Left lobe of liver (tissue), 2 donors: ENCODE measurements at regions not wholly inside any gene's neighbourhood (a gene's known extent, or its start where the extent isn't known, plus 50 kb on each side); places are given as distances from the start of the nearest gene placed in this dataset.
A peak's percentile ranks its signal among the peaks of the same experiment; 100 is the strongest.

ENCODE experiments used
- ATAC-seq: fragments of 200-7000 bp; cut with Tn5 transposase; one replicate; pipeline ENCODE4 v1.9.1; 2020; ENCODE audit warnings: mild to moderate bottlenecking, moderate library complexity
- DNase-seq: peaks from one replicate; pipeline ENCODE4 v3.0.0-alpha.2; 2020; ENCODE audit warnings: low spot score
- donor health status: DM: no; HTN: no; CAD: no; lungs with moderate emphysema.
- donor health status: DM: no; HTN: yes; CAD: no.

DNA sequence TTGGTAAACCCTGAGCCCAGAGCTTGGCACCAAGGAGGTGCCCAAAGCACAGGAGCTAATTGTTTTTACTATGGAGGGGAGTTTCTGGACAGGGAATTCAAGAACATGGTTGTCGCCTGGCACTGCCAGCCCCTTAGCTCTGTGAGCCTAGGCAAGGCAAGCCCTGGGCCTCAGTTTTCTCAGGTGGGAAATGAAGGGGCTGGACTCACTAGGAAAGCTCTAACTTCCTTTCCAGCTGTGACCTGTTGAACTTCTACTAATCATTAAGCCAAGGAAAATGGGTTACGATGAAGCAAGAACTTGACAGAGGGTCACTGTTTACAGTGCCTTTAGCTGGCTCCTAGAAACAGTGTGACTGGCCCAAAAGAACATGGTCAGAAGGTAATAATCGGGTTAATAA lies 277.2 kb downstream of the SHQ1 start:
- ATAC-seq, result peak; percentile 63
- DNase-seq, result no peak

DNA sequence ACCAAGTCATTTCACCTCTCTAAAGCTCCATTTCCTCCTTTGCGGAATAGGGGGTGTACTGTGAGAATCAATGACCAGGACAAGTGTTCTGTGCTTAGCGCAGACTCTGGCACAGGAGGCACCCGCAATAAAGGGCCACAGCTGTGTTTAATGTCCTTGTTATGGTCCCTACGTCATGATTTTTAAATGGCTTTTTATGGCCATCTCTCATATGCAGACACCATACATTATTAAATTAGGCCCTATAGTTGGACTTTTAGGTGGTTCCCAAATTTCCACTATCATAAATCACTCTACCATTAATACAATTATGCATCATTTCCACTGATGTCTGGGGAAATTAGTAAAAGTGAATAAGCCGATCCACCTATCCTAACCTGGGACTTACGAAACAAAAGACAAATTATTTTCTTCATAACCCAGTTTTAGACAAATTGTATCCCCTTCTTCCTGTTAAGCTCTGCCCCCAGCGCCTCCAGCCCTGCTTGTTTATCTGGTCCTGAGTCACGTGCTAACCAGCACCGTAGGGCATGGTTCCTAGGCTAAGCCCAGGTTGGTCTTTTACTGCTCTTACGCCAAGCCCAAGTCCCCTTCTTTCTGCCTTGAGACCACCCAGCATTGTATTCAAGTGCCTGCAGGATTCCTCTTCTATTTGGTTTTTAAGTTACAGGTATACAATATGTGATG lies 278.3 kb downstream of the SHQ1 start:
- no peak for DNase-seq
- no peak for ATAC-seq

DNA sequence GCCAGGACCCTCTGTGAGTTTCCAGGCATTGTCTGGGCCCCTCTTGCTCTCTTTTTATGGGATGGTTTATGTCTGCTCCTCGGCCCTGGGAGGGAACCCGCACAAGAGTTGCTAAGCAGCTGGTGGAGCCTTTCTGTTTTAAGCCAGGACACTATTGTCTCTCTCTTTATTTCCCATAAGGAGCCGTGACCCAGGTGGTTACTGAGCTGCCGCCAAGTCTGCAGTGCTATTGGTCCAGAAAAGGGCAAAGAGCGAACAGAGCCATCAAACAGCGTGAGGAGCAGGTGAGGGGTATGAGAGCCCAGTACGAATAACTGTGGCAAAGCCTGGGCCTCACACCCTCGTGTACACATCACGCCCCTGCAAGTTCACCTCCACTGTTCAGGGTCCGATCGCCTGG lies 280.2 kb downstream of the SHQ1 start:
- peak; percentile 79 for DNase-seq
- ATAC-seq, result peak; percentile 77

DNA sequence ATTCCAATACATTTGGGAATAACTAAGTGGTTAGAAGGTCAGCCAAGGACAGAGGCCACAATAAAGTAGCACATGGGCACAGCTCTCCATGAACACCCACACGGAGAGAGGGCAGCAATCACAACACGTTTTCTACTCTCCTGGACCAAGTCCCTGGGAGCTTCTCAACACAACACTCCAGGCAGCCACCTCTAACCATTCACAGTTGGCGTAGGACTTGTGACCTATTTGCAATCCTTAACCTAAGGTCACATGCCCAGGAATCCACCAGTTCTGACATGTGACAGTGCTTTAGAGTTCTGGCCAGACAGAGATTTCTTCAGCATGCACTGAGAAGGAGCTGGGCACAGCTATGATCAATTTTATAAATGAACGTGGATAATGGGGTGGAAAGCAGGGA lies 280.8 kb downstream of the SHQ1 start:
- ATAC-seq, result peak; percentile 83
- DNase-seq, result peak; percentile 83

DNA sequence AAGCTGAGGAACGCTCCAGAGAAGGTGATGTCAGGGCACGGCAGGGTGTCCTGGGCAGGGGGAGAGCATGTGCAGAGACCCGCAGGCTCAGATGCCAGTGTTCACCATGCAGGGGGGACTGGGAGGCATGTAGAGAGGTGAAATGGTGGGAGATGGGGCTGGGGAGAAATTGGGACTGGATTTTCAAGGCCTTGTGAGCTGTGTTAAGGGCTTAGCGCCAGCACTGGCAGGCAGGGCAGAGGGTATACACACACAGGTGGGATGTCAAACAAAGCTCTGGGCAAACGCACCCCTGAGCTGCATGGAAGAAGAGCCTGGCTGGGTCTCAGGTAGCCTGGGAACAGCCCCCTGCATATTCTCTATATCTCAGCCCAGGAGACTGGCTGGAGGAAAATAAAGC lies 282.7 kb downstream of the SHQ1 start:
- DNase-seq, result no peak
- no peak for ATAC-seq

DNA sequence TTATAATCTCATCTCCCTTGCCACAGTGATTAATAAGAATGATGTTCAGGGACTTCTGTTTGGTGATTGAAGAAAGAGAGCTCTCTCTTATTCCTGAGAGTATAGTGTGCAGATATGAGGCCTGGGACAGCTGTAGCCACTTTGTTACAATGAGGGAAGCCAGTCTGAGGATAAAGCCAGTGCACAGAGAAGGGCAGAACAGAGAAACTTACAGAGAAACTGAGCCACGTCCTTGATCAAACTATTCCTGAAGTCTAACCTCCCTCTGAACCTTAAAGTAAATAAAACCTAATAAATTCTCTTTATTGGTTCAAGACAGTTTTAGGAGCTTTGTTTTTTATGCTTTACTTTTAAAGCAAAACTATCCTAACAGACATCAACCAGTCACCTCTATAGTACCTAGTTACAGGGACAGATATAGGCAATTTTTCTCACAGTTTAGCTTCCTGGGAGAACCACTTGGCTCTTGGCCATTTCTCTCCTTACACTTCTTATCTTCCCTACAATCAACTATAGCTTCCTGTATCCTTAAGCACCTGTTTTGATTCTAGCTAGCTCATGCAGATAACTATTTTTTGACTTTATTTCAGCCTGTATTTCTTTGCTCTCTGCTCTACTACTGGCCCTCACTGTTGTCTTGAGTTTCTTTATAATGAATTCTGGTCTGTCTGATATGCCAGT lies 284.4 kb downstream of the SHQ1 start:
- ATAC-seq, result no peak

DNA sequence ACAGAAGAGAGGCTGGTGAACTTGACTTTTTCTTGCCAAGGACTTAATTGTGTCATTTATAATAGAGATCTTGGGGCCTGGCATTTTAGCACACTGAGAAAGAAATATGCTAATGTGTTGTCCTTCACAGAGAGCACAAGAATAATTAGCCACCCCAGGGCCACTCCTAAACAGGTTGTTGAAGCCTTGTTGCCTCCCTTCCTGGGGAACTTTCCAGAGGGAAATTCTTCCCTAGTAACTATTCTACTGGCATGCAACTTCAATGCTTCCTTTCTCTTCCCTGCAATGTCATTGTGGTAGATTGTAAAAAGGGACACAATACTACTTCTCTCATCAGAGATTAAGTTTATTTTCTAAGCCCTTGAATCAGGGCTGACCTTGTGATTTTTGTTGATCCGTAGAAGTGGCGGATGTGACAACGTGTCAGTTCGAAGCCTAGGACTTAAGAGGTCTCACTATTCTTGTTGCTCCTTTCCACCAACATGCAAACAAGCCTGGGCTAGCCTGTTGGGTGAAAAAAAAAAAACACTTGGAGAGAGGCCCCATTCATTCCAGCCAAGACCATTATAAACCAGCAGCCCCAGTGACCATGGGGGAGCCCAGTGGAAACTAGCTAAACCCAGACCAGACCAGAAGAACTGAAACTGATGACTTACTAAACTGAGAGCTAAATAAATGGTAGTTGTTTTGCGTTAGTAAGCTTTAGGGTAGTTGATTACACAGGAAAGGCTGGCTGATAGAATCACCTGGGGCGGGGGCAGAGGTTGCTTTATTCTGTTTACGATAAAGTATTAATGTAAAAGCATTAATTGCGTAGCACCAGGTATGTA lies 287.2 kb downstream of the SHQ1 start:
- DNase-seq (no peak), ATAC-seq (no peak)

More for the DNA sequence above, 284.4 kb downstream of the SHQ1 start:
- DNase-seq, result no peak

DNA sequence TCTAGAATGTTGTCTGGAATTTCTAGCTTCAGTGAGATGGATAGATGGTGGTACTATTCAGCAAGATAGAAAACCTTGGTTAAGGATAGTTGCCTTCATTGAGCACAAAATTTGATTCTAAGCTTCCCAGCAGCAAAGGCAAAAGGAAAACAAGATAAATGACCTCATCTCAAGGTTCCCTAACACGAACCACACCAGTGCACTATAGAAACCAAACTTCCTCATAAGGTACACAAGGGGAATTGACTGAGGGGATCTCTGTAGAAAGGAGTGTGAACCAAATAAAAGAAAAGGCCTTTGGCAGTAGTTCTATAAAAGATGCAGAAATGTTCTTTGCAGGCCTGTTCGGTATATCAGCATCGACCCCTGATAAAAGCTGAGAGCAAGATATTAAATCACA lies 288.9 kb downstream of the SHQ1 start:
- DNase-seq (no peak), ATAC-seq (no peak)

DNA sequence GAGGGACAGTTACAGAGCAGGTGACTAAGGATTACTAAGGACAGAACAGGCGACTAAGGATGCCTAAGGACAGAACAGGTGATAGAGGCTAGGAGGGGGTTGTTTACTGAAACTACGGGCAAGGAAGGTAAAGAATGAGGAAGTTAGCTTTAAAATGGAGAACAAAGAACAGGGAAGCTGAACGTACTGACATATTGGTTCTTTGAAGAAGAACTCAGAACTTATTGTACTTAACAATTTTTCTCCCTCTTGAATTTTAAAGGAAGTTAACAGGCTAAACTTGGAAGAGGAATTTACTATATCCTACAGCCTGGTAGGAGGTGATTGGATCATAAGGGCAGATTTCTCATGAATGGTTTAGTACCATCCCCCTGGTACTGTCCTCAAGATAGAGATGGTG lies 290.2 kb downstream of the SHQ1 start:
- DNase-seq, result no peak
- no peak for ATAC-seq

DNA sequence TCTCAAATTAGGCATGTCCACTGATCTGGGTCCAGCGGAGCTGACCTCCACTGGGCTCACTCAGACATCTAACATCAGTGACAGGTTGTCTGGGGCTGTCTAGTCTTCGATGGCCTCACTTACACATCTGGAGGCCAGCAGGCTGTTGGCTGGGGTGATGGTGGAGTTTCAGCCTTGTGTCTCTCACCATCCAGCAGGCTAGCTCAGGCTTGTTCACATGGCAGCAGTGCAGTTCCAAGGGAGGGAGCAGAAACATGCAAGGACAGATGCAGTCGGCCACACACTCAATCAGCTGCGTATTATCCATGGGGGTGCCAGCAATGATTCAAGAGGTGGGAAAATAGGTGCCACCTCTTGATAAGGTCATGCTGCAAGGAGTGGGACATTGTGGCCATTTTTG lies 292.5 kb downstream of the SHQ1 start:
- DNase-seq, result no peak
- no peak for ATAC-seq

DNA sequence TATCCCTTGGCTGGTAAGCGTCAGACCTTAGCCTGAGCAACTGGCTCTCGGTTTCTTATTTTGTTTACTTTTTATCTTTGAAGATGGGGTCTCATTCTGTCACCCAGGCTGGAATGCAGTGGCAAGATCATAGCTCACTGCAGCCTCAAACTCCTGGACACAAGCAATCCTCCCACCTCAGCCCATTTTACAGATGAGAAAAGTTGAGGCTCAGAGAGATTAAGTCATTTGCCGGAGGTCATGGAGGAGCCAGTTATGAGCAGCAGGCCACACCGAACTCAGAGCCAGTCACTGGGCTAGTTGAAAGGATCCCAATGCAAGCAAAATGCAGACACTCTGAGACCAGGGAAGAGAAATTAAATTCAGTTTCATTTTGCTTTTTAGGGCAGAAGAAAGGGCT lies 293.6 kb downstream of the SHQ1 start:
- ATAC-seq (no peak), DNase-seq (no peak)

DNA sequence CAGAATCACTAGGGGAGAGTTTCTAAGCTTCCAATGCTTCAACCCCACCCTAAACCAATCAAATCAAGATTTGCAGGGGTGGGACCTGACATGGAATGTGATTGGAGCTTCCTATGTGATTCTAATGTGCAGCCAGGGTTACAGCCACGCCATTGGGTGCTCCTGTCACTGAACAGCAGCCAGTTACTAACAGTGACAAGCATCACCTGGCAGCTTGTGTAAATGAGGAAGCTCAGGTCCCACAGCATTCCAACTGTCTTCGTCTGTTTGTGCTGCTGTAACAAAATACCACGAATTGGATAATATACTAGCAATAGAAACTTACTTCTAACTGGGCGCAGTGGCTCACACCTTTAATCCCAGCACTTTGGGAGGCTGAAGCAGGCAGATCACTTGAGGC lies 294.9 kb downstream of the SHQ1 start:
- no peak for ATAC-seq
- DNase-seq, result no peak

DNA sequence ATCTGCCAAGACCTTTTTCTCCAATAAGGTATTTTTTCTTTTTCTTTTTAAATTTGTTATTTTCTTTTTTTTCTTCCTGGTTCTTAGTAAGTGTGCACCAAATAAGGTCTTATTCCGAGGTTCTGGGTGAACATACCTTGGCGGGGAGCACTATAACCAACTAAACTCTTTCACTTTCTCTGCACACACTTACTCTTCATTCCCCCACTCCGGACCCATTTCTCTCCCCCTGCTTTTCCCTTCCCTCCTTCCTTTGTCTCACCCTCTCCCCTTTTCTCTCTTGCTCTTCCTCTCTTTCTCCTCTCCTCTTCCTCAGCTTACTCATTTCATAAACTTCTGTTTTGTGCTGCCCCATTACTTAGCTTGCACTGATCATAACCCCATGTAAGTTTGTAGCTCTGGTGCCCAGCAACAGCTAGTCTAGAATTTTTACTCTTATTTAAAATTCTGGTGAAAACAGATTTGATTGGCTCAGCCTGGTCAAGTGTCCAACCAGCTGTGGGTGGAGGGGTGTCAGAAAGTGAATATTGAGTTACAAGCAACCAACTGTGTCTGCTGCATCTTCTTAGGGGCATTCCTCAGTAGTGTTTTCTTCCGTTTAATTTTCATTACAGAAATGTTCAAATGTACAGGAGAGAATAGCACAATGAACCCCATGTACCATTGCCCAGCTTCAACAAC lies 297.5 kb downstream of the SHQ1 start:
- no peak for DNase-seq
- ATAC-seq, result no peak

DNA sequence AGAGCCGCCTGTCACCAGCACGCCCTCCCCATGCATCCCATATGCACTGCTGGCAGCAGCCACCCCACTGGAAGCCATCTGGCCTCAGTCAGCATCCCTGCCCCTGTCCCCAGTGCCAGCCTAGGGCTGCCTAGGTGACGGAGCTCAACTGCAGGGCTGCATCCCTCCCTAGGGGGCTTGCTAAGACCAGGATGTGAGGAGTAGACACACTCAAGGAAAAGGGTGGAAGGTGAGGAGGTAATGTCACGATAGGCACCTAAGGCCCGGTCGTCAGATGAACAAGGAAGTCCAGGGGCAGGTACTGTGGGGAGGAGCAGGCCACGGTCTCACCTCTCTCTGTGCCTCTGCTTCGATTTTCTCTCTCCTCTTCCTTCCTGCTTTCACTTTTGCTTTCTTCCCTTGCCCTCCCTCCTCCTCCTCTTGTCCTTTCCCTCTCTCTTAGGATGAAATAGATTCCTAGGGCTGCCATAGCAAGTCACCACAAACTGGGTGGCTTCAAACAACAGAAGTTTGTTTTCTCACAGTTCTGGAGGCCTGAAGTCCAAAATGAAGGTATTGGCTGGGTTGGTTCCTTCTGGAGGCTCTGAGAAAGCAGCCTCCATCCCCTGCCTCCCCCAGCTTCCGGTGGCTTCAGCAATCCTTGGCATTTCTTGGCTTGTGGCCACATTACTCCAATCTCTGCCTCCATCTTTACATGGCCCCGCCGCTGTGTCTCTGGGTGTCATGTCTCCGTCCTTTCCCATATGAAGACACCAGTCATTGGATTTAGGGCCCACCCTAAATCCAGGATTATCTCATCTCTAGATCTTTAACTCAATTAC lies 298.3 kb downstream of the SHQ1 start:
- DNase-seq (no peak), ATAC-seq (peak; percentile 62)

DNA sequence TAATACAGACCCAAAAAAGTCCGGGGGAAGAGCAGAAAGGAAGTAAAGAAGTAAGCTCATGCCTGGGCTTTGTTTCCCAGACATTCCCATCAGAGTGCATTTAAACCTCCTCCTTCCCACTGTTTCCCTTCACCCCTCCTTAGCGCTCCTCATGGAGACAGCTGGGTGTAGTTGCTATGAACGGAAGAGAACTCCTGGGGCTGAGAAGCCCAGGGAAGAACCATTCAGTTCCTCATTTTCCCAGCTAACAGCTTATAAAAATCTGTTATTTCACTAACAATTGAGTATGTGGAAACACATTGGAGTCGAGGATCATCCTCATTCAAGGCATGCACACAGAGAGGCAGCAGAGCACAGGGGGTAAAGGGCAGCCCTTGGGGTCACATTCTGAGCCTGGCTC lies 299.3 kb downstream of the SHQ1 start:
- DNase-seq (no peak), ATAC-seq (no peak)

DNA sequence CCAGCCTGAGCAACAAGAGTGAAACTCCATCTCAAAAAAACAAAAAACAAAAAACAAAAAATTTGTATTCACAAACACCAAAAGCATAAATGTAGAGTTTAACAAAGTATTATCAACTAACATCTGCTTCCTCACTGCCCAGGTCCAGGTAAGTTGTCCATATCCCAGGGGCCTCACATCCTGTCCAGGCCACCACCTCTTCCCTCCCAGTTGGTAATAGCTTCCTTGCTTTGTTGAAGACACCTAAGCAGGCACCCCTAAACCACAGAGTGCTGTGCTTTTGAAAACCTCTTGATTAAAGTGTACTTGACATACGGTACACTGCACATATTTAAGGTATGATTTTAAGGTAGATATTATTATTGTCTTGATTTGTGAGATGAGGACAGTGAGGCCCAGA lies 299.8 kb downstream of the SHQ1 start:
- DNase-seq (no peak), ATAC-seq (no peak)

DNA sequence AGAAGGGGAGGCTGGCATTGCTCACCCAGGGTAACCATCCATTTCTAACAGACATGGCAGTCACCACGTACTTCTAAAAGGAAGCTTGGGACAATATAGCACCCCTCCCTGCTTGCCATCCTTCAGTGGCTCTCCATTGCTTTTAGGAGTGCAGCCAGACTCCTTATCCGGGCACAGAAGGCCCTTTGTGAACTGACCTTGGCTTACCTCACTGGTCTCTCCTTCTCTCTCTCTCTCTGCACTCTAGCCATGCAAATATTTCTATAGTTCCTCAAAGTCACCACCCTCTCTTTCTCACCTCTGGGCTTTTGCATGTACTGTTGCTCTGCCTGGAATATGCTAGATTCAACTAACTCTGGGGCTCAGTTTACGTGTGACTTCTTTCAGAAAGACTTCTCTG lies 301.1 kb downstream of the SHQ1 start:
- DNase-seq (no peak), ATAC-seq (no peak)

DNA sequence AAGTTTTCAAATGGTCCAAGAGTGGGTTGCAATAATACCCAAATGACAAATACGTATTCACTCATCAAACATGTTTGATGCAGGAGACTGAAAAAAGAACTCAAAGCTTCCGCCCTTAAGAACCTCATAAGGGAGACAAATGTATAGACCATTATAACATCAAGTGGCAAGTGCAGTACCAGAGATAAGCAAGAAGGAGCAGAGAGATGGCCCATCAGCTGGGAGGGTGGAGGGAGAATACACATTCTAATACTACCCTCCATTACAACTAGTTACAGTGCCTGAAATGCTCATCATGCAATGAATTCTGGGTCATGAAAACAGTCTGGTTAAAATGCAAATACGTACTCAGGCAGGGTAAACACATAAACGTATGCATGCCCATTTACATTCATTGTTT lies 304.0 kb downstream of the SHQ1 start:
- DNase-seq (no peak), ATAC-seq (no peak)

DNA sequence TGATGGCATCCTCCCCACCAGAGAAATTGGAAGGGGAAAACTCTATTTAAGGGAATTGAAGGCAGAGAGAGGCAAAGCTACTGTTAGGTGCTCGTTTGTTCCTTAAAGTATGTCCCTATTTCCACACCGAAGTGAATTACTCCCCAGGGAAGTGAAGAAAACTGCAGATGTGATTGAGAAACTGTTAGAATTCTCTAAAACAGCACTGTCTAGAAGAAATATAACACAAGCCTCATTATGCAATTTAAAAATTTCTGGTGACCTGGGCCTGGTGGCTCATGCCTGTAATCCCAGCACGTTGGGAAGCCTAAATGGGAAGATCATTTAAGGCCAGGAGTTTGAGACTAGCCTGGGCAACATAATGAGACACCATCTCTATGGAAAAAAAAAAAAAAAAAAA lies 305.0 kb downstream of the SHQ1 start:
- no peak for DNase-seq

DNA sequence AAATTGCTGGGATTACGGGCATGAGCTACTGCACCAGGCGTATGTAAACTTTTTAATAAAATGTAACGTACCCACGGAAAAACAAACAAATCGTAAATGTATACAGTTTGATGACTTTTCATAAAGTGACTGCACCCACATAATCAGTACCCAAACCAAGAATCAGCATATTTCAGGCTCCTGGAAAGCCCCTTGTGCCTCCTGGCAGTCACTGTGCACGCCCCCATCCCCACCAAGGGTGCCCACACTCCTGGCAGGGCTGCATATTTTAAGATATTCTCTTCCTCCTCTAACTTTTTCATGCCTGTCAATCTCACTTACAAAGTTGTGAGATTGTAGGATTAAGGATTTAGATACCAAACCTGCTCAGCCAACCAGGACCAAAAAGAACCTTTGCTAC lies 305.5 kb downstream of the SHQ1 start:
- no peak for ATAC-seq
- no peak for DNase-seq

More for the DNA sequence above, 305.0 kb downstream of the SHQ1 start:
- ATAC-seq, result no peak

DNA sequence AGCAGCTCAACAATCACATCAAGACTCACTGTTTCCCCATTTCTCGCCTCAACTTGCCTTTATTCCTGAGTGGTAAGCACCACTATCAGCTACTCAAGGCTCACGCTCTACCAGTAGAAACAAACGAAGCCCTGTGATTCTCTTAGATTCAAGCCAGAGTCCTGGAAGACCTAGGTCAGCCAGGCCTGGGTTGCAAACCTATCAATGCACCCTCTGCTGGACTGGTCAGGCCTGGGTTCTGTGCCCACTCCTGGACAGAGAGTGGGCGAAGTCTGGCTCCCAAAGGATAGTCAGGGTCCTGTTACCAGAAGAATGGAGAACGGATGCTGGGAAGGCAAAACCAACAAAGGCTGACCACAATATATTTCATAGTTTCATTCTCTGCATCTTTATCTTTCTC lies 308.4 kb downstream of the SHQ1 start:
- DNase-seq, result no peak
- ATAC-seq, result peak; percentile 60
